ENCODE measurements at regions not wholly inside any gene's neighbourhood (a gene's known extent, or its start where the extent isn't known, plus 50 kb on each side); places are given as distances from the start of the nearest gene placed in this dataset.

- TF ChIP-seq POLR2A (IDR thresholded peaks at IDR 0.05; ENCODE audit: control extremely low read depth in 1 of 2, low read depth in 2 of 2, low read length in 2 of 2) (no peak), EP300 (IDR thresholded peaks at IDR 0.05; ENCODE audit: borderline replicate concordance in 1 of 2, low read depth in 2 of 2, low read length in 2 of 2) (no peak), CTCF (IDR thresholded peaks at IDR 0.05; ENCODE audit: control extremely low read depth in 1 of 3, insufficient read depth in 1 of 3, low read depth in 1 of 3, low read length in 3 of 3) (no peak), SIX5 (IDR thresholded peaks at IDR 0.05; ENCODE audit: low read depth, low read length) (no peak), MAX (IDR thresholded peaks at IDR 0.05) (no peak)
Measured at GRCh38 chr2:133644846-133645245, 76.6 kb upstream of the NCKAP5 start.

Data from H1 (cell line).